OCI-LY1 (cell line): ENCODE measurements at regions not wholly inside any gene's neighbourhood (a gene's known extent, or its start where the extent isn't known, plus 50 kb on each side); places are given as distances from the start of the nearest gene placed in this dataset.

Experiments used
- H2AFZ ChIP-seq: fragments of 200-600 bp; sonication (generic), shearing (Covaris generic); 2 replicates; pipeline ENCODE4 v1.6.0; 2014; ENCODE audit warnings: antibody characterized with exemption, mild to moderate bottlenecking, low read length
- H3F3A ChIP-seq: fragments of 200-600 bp; sonication (generic), shearing (Covaris generic); 2 replicates; pipeline ENCODE4 v1.6.0; 2014; ENCODE audit warnings: mild to moderate bottlenecking, antibody characterized with exemption, low read length, moderate library complexity; ENCODE audit not compliant: insufficient read depth
- H3K27ac ChIP-seq: fragments of 200-600 bp; sonication (generic); 2 replicates; pipeline ENCODE4 v1.5.1; 2014; ENCODE audit warnings: low read length, mixed run types, mild to moderate bottlenecking, low read depth; ENCODE audit not compliant: poor library complexity, severe bottlenecking
- H3K27me3 ChIP-seq: fragments of 200-600 bp; sonication (generic); 2 replicates; pipeline ENCODE4 v1.6.0; 2014; ENCODE audit warnings: antibody characterized with exemption, mild to moderate bottlenecking, low read length, moderate library complexity; ENCODE audit not compliant: insufficient read depth
- H3K36me3 ChIP-seq: fragments of 200-600 bp; sonication (generic); 2 replicates; pipeline ENCODE4 v1.6.1; 2014; ENCODE audit warnings: mild to moderate bottlenecking, antibody characterized with exemption, low read length, moderate library complexity, mixed read lengths; ENCODE audit not compliant: insufficient read depth
- H3K4me1 ChIP-seq: fragments of 200-600 bp; sonication (generic); 2 replicates; pipeline ENCODE4 v1.5.1; 2014; ENCODE audit warnings: mild to moderate bottlenecking, low read length, moderate library complexity; ENCODE audit not compliant: insufficient read depth, severe bottlenecking
- H3K4me2 ChIP-seq: fragments of 200-600 bp; sonication (generic), shearing (Covaris generic); 2 replicates; pipeline ENCODE4 v1.6.1; 2014; ENCODE audit warnings: low read length
- H3K4me3 ChIP-seq: fragments of 200-600 bp; sonication (generic); 2 replicates; pipeline ENCODE4 v1.5.1; 2014; ENCODE audit warnings: low read length, low read depth, mild to moderate bottlenecking, mixed read lengths; ENCODE audit not compliant: poor library complexity, severe bottlenecking
- H3K79me2 ChIP-seq: fragments of 200-600 bp; shearing (Covaris generic); 2 replicates; pipeline ENCODE4 v1.6.1; 2016; ENCODE audit warnings: mixed run types, low read length, mixed read lengths; ENCODE audit not compliant: insufficient read depth
- H3K9ac ChIP-seq: fragments of 200-600 bp; sonication (generic), shearing (Covaris generic); 2 replicates; pipeline ENCODE4 v1.6.1; 2014; ENCODE audit warnings: mild to moderate bottlenecking, low read length, mixed read lengths
- H3K9me2 ChIP-seq: fragments of 200-600 bp; sonication (generic), shearing (Covaris generic); 2 replicates; pipeline ENCODE4 v1.6.1; 2014; ENCODE audit warnings: low read depth, mild to moderate bottlenecking, low read length, mixed read lengths
- H3K9me3 ChIP-seq: fragments of 200-600 bp; shearing (Covaris generic); 2 replicates; pipeline ENCODE4 v1.6.1; 2014; ENCODE audit warnings: low read length, mixed read lengths
- H4K20me1 ChIP-seq: fragments of 200-600 bp; sonication (generic), shearing (Covaris generic); 2 replicates; pipeline ENCODE4 v1.6.0; 2016; ENCODE audit warnings: mild to moderate bottlenecking, low read length; ENCODE audit not compliant: insufficient read depth
- EZH2 ChIP-seq: fragments of 200-600 bp; sonication (generic), shearing (Covaris generic); IDR thresholded peaks from 2 replicates; pipeline ENCODE4 v1.8.0; 2017; ENCODE audit warnings: borderline replicate concordance, mixed run types, mild to moderate bottlenecking, antibody characterized with exemption, low read length, moderate library complexity, mixed read lengths
- TF ChIP-seq, protein P1 (sequence below): fragments of 200-600 bp; sonication (generic), shearing (Covaris generic); IDR thresholded peaks from 2 replicates; pipeline ENCODE4 v1.5.1; 2017; ENCODE audit warnings: mild to moderate bottlenecking, antibody characterized with exemption, low read length, moderate library complexity, mixed read lengths

DNA sequence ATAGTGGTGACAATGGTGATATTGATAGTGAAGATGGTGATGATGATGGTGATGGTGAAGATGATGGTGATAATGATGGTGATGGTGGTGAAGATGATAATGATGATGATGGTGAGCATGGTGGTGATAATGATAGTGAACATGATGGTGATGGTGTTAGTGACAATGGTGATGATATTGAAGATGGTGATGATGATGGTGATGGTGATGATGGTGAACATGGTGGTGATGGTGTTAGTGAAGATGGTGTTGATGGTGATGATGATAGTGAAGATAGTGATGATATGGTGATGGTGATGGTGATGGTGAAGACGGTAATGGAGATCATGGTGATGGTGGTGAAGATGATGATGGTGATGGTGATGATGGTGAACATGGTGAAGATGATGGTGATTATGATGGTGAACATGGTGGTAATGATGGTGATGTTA, 259.2 kb downstream of the MATN1 start:
- no peak overlapping the region for H3K4me3 ChIP-seq
- no peaks in the 10 kb centered on the region for H3K36me3 ChIP-seq
- no peaks in the 10 kb centered on the region for H3K4me1 ChIP-seq
- H3K27me3 ChIP-seq: no peaks in the 10 kb centered on the region; the same call in 1 of the 2 replicates
- H3K79me2 ChIP-seq: no peaks in the 10 kb centered on the region
- no peak overlapping the region for H2AFZ ChIP-seq
- H3K9me2 ChIP-seq: no peaks in the 10 kb centered on the region
- TF ChIP-seq EZH2: no peak
- TF ChIP-seq, protein P1, sequence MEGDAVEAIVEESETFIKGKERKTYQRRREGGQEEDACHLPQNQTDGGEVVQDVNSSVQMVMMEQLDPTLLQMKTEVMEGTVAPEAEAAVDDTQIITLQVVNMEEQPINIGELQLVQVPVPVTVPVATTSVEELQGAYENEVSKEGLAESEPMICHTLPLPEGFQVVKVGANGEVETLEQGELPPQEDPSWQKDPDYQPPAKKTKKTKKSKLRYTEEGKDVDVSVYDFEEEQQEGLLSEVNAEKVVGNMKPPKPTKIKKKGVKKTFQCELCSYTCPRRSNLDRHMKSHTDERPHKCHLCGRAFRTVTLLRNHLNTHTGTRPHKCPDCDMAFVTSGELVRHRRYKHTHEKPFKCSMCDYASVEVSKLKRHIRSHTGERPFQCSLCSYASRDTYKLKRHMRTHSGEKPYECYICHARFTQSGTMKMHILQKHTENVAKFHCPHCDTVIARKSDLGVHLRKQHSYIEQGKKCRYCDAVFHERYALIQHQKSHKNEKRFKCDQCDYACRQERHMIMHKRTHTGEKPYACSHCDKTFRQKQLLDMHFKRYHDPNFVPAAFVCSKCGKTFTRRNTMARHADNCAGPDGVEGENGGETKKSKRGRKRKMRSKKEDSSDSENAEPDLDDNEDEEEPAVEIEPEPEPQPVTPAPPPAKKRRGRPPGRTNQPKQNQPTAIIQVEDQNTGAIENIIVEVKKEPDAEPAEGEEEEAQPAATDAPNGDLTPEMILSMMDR: no peak
- H4K20me1 ChIP-seq: no peaks in the 10 kb centered on the region
- no peak overlapping the region for H3K27ac ChIP-seq
- H3K9me3 ChIP-seq: no peaks in the 10 kb centered on the region
- H3K9ac ChIP-seq: no peak overlapping the region
- no peak overlapping the region for H3K4me2 ChIP-seq
- no peaks in the 10 kb centered on the region for H3F3A ChIP-seq

DNA sequence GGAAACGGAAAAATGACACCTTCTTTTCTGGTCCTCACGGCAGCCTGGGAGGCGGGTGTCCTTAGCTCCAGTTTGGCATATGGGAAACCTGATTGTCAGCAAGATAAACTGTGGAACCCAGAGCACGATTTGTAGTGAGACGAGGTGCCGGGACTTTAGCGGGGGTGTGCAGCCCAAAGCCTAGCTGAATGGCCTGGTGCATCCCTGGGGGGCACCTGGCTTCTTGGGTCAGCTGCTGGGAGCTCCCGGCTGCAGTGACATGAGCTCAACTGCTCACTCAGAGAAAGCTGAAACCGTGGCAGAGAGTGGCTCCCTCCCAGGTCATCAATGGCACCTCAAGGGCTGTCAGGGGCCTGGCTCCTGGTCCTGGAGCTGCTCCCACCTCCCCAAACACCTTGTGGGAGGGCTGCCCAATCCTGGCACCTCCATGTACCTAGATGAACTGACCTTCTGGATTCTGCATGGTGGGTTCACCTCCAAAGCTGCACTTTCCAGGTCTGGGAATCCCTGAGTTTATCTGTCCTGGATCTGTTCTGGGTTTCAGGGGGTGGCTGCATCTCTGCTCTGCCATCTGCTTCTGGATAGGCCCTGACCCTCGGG, 260.5 kb downstream of the MATN1 start:
- H3K4me2 ChIP-seq: no peak overlapping the region
- no peak overlapping the region for H2AFZ ChIP-seq
- no peak overlapping the region for H3K27ac ChIP-seq
- H3F3A ChIP-seq: no peaks in the 10 kb centered on the region
- H3K9me3 ChIP-seq: no peaks in the 10 kb centered on the region
- H3K27me3 ChIP-seq: no peaks in the 10 kb centered on the region; the same call in 1 of the 2 replicates
- no peak for TF ChIP-seq EZH2
- TF ChIP-seq, protein P1: no peak
- H3K4me3 ChIP-seq: no peak overlapping the region
- H3K36me3 ChIP-seq: no peaks in the 10 kb centered on the region
- H3K4me1 ChIP-seq: no peaks in the 10 kb centered on the region
- H3K79me2 ChIP-seq: no peaks in the 10 kb centered on the region
- no peaks in the 10 kb centered on the region for H3K9me2 ChIP-seq
- no peak overlapping the region for H3K9ac ChIP-seq
- no peaks in the 10 kb centered on the region for H4K20me1 ChIP-seq

GRCh38 chr1:30462166-30462565, 261.2 kb downstream of the MATN1 start:
- Histone ChIP-seq H3K9me2 (no peaks in the 10 kb centered on the region), H4K20me1 (no peaks in the 10 kb centered on the region), H3K4me3 (no peak overlapping the region), H3F3A (no peaks in the 10 kb centered on the region), H2AFZ (no peak overlapping the region), H3K27me3 (no peaks in the 10 kb centered on the region; the same call in 1 of the 2 replicates), H3K27ac (no peak overlapping the region), H3K9ac (no peak overlapping the region), H3K4me1 (no peaks in the 10 kb centered on the region), H3K4me2 (no peak overlapping the region), H3K36me3 (no peaks in the 10 kb centered on the region), H3K9me3 (no peaks in the 10 kb centered on the region), H3K79me2 (no peaks in the 10 kb centered on the region)
- no peak for TF ChIP-seq EZH2
- TF ChIP-seq, protein P1: no peak
